ENCODE measurements at regions not wholly inside any gene's neighbourhood (a gene's known extent, or its start where the extent isn't known, plus 50 kb on each side); places are given as distances from the start of the nearest gene placed in this dataset.

GRCh38 chr7:52723606-52724005, 311.8 kb upstream of the POM121L12 start:
- TF ChIP-seq CTCF (IDR thresholded peaks at IDR 0.05; ENCODE audit: low read length), result no peak
- no peak for TF ChIP-seq EZH2 (IDR thresholded peaks at IDR 0.05; ENCODE audit: borderline replicate concordance, low read length)

Data from OCI-LY1 (cell line).